ENCODE measurements at regions not wholly inside any gene's neighbourhood (a gene's known extent, or its start where the extent isn't known, plus 50 kb on each side); places are given as distances from the start of the nearest gene placed in this dataset.

DNA sequence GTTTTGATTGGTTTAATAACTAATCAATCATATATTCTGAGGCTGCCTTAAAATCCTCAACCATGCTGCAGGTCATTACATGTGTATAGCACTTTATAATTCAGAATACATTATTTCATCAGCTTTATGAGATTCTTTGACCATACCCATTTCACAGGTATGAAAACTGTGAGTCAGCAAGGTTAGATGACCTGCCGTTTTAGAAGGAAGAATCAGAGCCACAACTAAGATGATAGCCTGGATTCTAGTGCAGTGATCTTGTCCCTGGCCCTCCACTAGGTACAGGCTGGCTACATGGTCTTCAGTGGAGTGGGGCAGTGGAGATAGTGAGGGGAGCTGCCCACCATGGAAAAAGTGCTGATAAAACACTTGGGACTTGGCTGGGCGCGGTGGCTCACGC is 154.4 kb upstream of the MAX start:
- no peaks in the 10 kb centered on the region for H3K9me3 ChIP-seq
- 92% methylated on average over 4 of the region's 4 CpGs for WGBS (ENCODE audit: insufficient coverage)
- Mint-ChIP-seq H3K27me3 (no peaks in the 10 kb centered on the region), H3K9me3 (peaks cover 0 to 5% (median 4%) of the 10 kb centered on the region in 3 donors), H3K4me1 (peaks cover 22 to 33% (median 27%) of the 10 kb centered on the region in 3 donors), H3K27ac (no peak overlapping the region), H3K4me3 (no peak overlapping the region), H3K36me3 (no peaks in the 10 kb centered on the region)
- ATAC-seq (replicated peaks in 1 of 4): no peak
- ChIA-PET CTCF (no interaction called here), POLR2A (no interaction called here)
- no peak for DNase-seq
- no peaks in the 10 kb centered on the region for H3K27me3 ChIP-seq (replicated peaks in 1 of 2; ENCODE audit: control insufficient read depth in 2 of 2, extremely low read depth in 1 of 2, insufficient read depth in 2 of 2, low read length in 1 of 2)
- H3K27ac ChIP-seq (ENCODE audit: low read length): no peak overlapping the region
- H3K4me1 ChIP-seq (ENCODE audit: control insufficient read depth in 1 of 2, extremely low read depth in 1 of 2, insufficient read depth in 2 of 2, low read length in 2 of 2): peaks cover 0 to 6% of the 10 kb centered on the region in 2 experiments
- H3K36me3 ChIP-seq (ENCODE audit: control insufficient read depth in 2 of 2, extremely low read depth in 1 of 2, insufficient read depth in 1 of 2, low read length in 1 of 2): no peaks in the 10 kb centered on the region
- no peak overlapping the region for H3K4me3 ChIP-seq (ENCODE audit: control insufficient read depth in 1 of 2, extremely low read depth in 1 of 2, low read length in 1 of 2)

DNA sequence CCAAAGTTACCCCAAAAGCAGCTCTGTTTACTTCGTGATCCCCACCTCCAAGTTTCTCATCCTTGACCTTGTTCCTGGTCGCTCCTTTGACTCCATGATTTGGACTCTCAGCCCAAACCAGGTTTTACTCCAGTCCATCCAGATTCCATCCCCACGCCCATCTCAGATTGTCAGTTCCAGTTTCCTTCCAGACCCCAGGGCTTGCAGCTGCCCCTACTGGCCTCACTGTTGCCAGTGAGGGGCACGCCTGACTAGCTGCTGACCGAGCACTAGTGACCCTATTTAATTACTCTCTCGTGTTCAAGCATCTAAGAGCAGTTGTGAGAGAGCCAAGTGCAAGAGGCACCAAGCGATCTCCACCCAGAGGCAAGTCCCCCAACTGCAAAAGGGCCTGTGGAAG is 155.1 kb upstream of the FUT8 start:
- no peaks in the 10 kb centered on the region for H3K27me3 Mint-ChIP-seq
- peaks cover 0 to 5% (median 4%) of the 10 kb centered on the region in 3 donors for H3K9me3 Mint-ChIP-seq
- H3K36me3 Mint-ChIP-seq: no peaks in the 10 kb centered on the region
- no peaks in the 10 kb centered on the region for H3K9me3 ChIP-seq
- no peak overlapping the region for H3K27ac Mint-ChIP-seq
- no peak overlapping the region for H3K27ac ChIP-seq (ENCODE audit: low read length)
- H3K27me3 ChIP-seq (replicated peaks in 1 of 2; ENCODE audit: control insufficient read depth in 2 of 2, extremely low read depth in 1 of 2, insufficient read depth in 2 of 2, low read length in 1 of 2): no peaks in the 10 kb centered on the region
- H3K36me3 ChIP-seq (ENCODE audit: control insufficient read depth in 2 of 2, extremely low read depth in 1 of 2, insufficient read depth in 1 of 2, low read length in 1 of 2): no peaks in the 10 kb centered on the region
- H3K4me3 ChIP-seq (ENCODE audit: control insufficient read depth in 1 of 2, extremely low read depth in 1 of 2, low read length in 1 of 2): no peak overlapping the region
- CTCF ChIA-PET: interaction anchor here in 1 of 2 donors (0.6 kb wide), 1 partner anchor 39 kb away, joined by 6 read pairs; no protein-coding TSS in a partner anchor
- POLR2A ChIA-PET: no interaction called here
- H3K4me1 ChIP-seq (ENCODE audit: control insufficient read depth in 1 of 2, extremely low read depth in 1 of 2, insufficient read depth in 2 of 2, low read length in 2 of 2): peaks cover 0 to 6% of the 10 kb centered on the region in 2 experiments
- H3K4me1 Mint-ChIP-seq: peaks cover 22 to 33% (median 27%) of the 10 kb centered on the region in 3 donors
- DNase-seq (no peak), ATAC-seq (replicated peaks in 1 of 4) (no peak)
- no peak overlapping the region for H3K4me3 Mint-ChIP-seq
- 88% methylated on average over 7 of the region's 7 CpGs for WGBS (ENCODE audit: insufficient coverage)

DNA sequence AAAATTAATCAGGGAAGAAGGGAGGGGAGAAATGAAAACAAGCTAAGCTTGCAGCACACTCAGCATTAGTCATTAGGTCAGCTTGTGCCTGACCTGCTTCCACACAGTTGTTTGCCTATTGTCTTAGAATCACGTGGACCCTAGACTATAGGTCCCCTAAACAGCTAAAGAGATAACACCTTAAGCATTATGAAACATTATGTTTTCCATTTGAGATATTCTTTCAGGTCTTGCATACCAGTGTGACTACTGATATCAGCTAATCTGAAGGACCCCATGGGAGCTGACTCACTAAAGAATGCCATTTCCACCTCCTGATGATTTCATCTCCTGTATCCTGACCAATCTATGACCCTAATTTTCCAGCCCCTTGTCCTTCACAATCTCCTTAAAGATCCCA is 154.1 kb upstream of the FUT8 start:
- Histone ChIP-seq H3K27me3 (replicated peaks in 1 of 2; ENCODE audit: control insufficient read depth in 2 of 2, extremely low read depth in 1 of 2, insufficient read depth in 2 of 2, low read length in 1 of 2) (no peaks in the 10 kb centered on the region), H3K27ac (ENCODE audit: low read length) (no peak overlapping the region), H3K9me3 (no peaks in the 10 kb centered on the region), H3K4me3 (ENCODE audit: control insufficient read depth in 1 of 2, extremely low read depth in 1 of 2, low read length in 1 of 2) (no peak overlapping the region), H3K36me3 (ENCODE audit: control insufficient read depth in 2 of 2, extremely low read depth in 1 of 2, insufficient read depth in 1 of 2, low read length in 1 of 2) (no peaks in the 10 kb centered on the region), H3K4me1 (ENCODE audit: control insufficient read depth in 1 of 2, extremely low read depth in 1 of 2, insufficient read depth in 2 of 2, low read length in 2 of 2) (peaks cover 0 to 6% of the 10 kb centered on the region in 2 experiments)
- WGBS (ENCODE audit: insufficient coverage): no CpG with 5 or more reads among the region's 1 CpG
- CTCF ChIA-PET: interaction anchor here in 1 of 2 donors (0.5 kb wide), 1 partner anchor 1551 kb away, joined by 4 read pairs; no protein-coding TSS in a partner anchor
- Mint-ChIP-seq H3K36me3 (no peaks in the 10 kb centered on the region), H3K27me3 (no peaks in the 10 kb centered on the region), H3K9me3 (peaks cover 0 to 5% (median 4%) of the 10 kb centered on the region in 3 donors), H3K27ac (no peak overlapping the region), H3K4me1 (peaks cover 15 to 28% (median 19%) of the 10 kb centered on the region in 3 donors), H3K4me3 (no peak overlapping the region)
- ATAC-seq (replicated peaks in 1 of 4): no peak
- DNase-seq: no peak
- POLR2A ChIA-PET: no interaction called here

DNA sequence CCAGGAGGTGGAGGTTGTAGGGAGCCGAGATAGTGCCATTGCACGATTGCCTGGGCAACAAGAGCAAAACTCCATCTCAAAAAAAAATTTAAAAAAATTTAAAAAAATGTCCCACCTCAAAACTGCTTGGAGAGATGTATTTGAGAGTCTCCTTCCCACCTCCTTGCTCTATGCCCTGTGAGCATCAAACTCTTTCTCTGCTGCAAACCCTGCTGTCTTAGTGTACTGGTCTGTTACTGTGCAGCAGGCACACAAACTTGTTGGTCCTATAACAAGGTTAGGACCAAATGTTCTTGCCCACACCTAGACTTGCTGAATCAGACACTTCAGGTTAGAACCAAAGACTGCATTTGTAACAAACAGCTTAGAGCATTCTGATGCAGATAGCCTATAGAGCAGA is 153.5 kb upstream of the FUT8 start:
- no peaks in the 10 kb centered on the region for H3K27me3 Mint-ChIP-seq
- Histone ChIP-seq H3K4me1 (ENCODE audit: control insufficient read depth in 1 of 2, extremely low read depth in 1 of 2, insufficient read depth in 2 of 2, low read length in 2 of 2) (peaks cover 0 to 6% of the 10 kb centered on the region in 2 experiments), H3K4me3 (ENCODE audit: control insufficient read depth in 1 of 2, extremely low read depth in 1 of 2, low read length in 1 of 2) (no peak overlapping the region), H3K27me3 (replicated peaks in 1 of 2; ENCODE audit: control insufficient read depth in 2 of 2, extremely low read depth in 1 of 2, insufficient read depth in 2 of 2, low read length in 1 of 2) (no peaks in the 10 kb centered on the region), H3K9me3 (no peaks in the 10 kb centered on the region), H3K27ac (ENCODE audit: low read length) (no peak overlapping the region), H3K36me3 (ENCODE audit: control insufficient read depth in 2 of 2, extremely low read depth in 1 of 2, insufficient read depth in 1 of 2, low read length in 1 of 2) (no peaks in the 10 kb centered on the region)
- ATAC-seq (replicated peaks in 1 of 4) (no peak), DNase-seq (no peak)
- WGBS (ENCODE audit: insufficient coverage): no CpG with 5 or more reads among the region's 2 CpGs
- H3K9me3 Mint-ChIP-seq: peaks cover 0 to 5% (median 4%) of the 10 kb centered on the region in 3 donors
- ChIA-PET CTCF (no interaction called here), POLR2A (no interaction called here)
- H3K4me3 Mint-ChIP-seq: no peak overlapping the region
- H3K36me3 Mint-ChIP-seq: no peaks in the 10 kb centered on the region
- peaks cover 15 to 26% (median 18%) of the 10 kb centered on the region in 3 donors for H3K4me1 Mint-ChIP-seq
- no peak overlapping the region for H3K27ac Mint-ChIP-seq

DNA sequence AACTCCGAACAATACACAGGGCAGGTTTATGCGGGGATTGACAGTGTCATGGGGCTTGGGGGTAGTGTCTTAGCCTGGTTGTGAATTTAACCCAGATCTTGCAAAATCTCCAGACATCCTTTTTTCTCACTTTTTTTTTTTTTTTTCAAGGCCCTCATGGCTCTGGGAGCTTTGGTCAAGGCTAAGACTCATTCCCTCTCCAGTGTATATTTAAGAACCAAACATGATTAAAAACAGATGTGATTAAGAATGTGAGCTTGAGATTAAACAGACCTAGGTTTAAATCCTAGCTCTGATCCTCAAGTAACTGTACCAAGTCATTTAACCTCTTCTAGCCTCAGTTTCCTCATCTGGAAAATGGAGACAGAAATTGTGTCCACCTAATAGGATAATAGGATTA is 151.7 kb upstream of the FUT8 start:
- DNase-seq (no peak), ATAC-seq (replicated peaks in 1 of 4) (no peak)
- Mint-ChIP-seq H3K36me3 (no peaks in the 10 kb centered on the region), H3K4me3 (no peak overlapping the region), H3K4me1 (peaks cover 8 to 17% (median 11%) of the 10 kb centered on the region in 3 donors), H3K9me3 (peaks cover 0 to 5% (median 4%) of the 10 kb centered on the region in 3 donors), H3K27ac (no peak overlapping the region), H3K27me3 (no peaks in the 10 kb centered on the region)
- Histone ChIP-seq H3K27me3 (replicated peaks in 1 of 2; ENCODE audit: control insufficient read depth in 2 of 2, extremely low read depth in 1 of 2, insufficient read depth in 2 of 2, low read length in 1 of 2) (no peaks in the 10 kb centered on the region), H3K36me3 (ENCODE audit: control insufficient read depth in 2 of 2, extremely low read depth in 1 of 2, insufficient read depth in 1 of 2, low read length in 1 of 2) (no peaks in the 10 kb centered on the region), H3K27ac (ENCODE audit: low read length) (no peak overlapping the region), H3K9me3 (no peaks in the 10 kb centered on the region), H3K4me1 (ENCODE audit: control insufficient read depth in 1 of 2, extremely low read depth in 1 of 2, insufficient read depth in 2 of 2, low read length in 2 of 2) (peaks cover 0 to 5% of the 10 kb centered on the region in 2 experiments), H3K4me3 (ENCODE audit: control insufficient read depth in 1 of 2, extremely low read depth in 1 of 2, low read length in 1 of 2) (no peak overlapping the region)
- POLR2A ChIA-PET: no interaction called here
- WGBS (ENCODE audit: insufficient coverage): no CpG with 5 or more reads among the region's 2 CpGs
- CTCF ChIA-PET: interaction anchor here in 1 of 2 donors (0.7 kb wide), 1 partner anchor 405 kb away, joined by 3 read pairs; no protein-coding TSS in a partner anchor

DNA sequence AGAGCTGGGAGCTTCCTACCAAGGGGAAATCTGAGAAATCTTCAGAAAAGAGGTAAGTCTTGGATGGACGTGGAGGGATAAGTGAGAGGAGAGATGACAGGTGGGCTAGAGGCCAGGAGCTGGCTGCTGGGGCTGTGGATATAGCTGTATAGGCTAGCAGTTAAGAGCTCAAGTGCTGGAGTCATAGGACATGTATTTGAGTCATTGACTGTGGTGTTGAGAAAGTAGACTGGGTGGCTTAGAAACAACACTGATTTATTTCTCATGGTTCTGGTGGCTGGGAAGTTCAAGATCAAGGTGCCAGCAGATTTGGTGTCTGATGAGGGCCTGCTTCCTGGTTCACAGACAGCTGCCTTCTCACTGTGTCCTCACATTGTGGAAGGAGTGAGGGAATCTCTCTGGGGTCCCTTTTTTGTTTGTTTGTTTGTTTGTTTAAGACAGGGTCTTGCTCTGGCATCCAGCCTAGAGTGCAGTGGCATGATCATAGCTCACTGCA is 151.1 kb upstream of the FUT8 start:
- ATAC-seq (replicated peaks in 1 of 4): no peak
- Mint-ChIP-seq H3K4me1 (peaks cover 2 to 10% (median 6%) of the 10 kb centered on the region in 3 donors), H3K4me3 (no peak overlapping the region), H3K27me3 (no peaks in the 10 kb centered on the region), H3K36me3 (no peaks in the 10 kb centered on the region), H3K27ac (no peak overlapping the region), H3K9me3 (peaks cover 0 to 5% (median 4%) of the 10 kb centered on the region in 3 donors)
- ChIA-PET CTCF (no interaction called here), POLR2A (no interaction called here)
- Histone ChIP-seq H3K27ac (ENCODE audit: low read length) (no peak overlapping the region), H3K4me3 (ENCODE audit: control insufficient read depth in 1 of 2, extremely low read depth in 1 of 2, low read length in 1 of 2) (no peak overlapping the region), H3K36me3 (ENCODE audit: control insufficient read depth in 2 of 2, extremely low read depth in 1 of 2, insufficient read depth in 1 of 2, low read length in 1 of 2) (no peaks in the 10 kb centered on the region), H3K9me3 (no peaks in the 10 kb centered on the region), H3K27me3 (replicated peaks in 1 of 2; ENCODE audit: control insufficient read depth in 2 of 2, extremely low read depth in 1 of 2, insufficient read depth in 2 of 2, low read length in 1 of 2) (no peaks in the 10 kb centered on the region), H3K4me1 (ENCODE audit: control insufficient read depth in 1 of 2, extremely low read depth in 1 of 2, insufficient read depth in 2 of 2, low read length in 2 of 2) (no peaks in the 10 kb centered on the region)
- 91% methylated on average over 1 of the region's 1 CpG for WGBS (ENCODE audit: insufficient coverage)
- DNase-seq: no peak
